IMR-90 (cell line): ENCODE measurements at regions not wholly inside any gene's neighbourhood (a gene's known extent, or its start where the extent isn't known, plus 50 kb on each side); places are given as distances from the start of the nearest gene placed in this dataset.

Experiments
- ATAC-seq: fragments of 200-7000 bp; cut with Tn5 transposase; 2 replicates; pipeline ENCODE4 v1.9.1; 2020; ENCODE audit warnings: low read depth, mild to moderate bottlenecking, moderate library complexity
- BruUV-seq: library from RNA; stranded (reverse); fragments of 400-500 nt; replicated peaks from 2 replicates; lab custom pipeline; 2021; lab: Mats Ljungman, UMichigan
- CTCF ChIA-PET: fragments of 300-600 bp; formaldehyde crosslinking; extraction: SDS; loops from one replicate; lab custom pipeline; 2021; ENCODE audit warnings: antibody characterized with exemption; lab: Yijun Ruan, JAX
- POLR2A ChIA-PET: fragments of 300-600 bp; sonication (Branson Sonifier 250); formaldehyde crosslinking; loops from one replicate; lab custom pipeline; 2022; ENCODE audit warnings: antibody characterized with exemption; ENCODE audit not compliant: unreplicated experiment; lab: Charles Lee
- DNase-seq: peaks from one replicate; pipeline ENCODE4 v3.0.0; 2013
- H2AFZ ChIP-seq: replicated peaks from 2 replicates; pipeline ENCODE3; 2013; ENCODE audit warnings: low read length, mild to moderate bottlenecking; ENCODE audit not compliant: poor library complexity
- H2AK5ac ChIP-seq: 2 replicates; pipeline ENCODE4 v1.6.1; 2013; ENCODE audit warnings: low read depth, low read length, inconsistent platforms
- H2AK9ac ChIP-seq: replicated peaks from 2 replicates; pipeline ENCODE3; 2013; ENCODE audit warnings: mild to moderate bottlenecking, low read depth, low read length, moderate library complexity; ENCODE audit not compliant: poor library complexity
- H2BK120ac ChIP-seq: 2 replicates; pipeline ENCODE4 v1.6.1; 2013; ENCODE audit warnings: low read depth, low read length, inconsistent platforms
- H2BK15ac ChIP-seq: 3 replicates; pipeline ENCODE4 v1.6.1; 2013; ENCODE audit warnings: low read depth, low read length, inconsistent platforms
- H2BK20ac ChIP-seq: 2 replicates; pipeline ENCODE4 v1.6.1; 2013; ENCODE audit warnings: low read depth, mild to moderate bottlenecking, inconsistent platforms, low read length, moderate library complexity
- H2BK5ac ChIP-seq: 2 replicates; pipeline ENCODE4 v1.6.1; 2013; ENCODE audit warnings: mild to moderate bottlenecking, low read depth, low read length, inconsistent platforms; ENCODE audit not compliant: poor library complexity, severe bottlenecking
- H3K14ac ChIP-seq: replicated peaks from 2 replicates; pipeline ENCODE4 v1.6.1; 2013; ENCODE audit warnings: low read depth, low read length, inconsistent platforms
- H3K18ac ChIP-seq: 2 replicates; pipeline ENCODE4 v1.6.1; 2013; ENCODE audit warnings: low read depth, low read length, control low read depth
- H3K23ac ChIP-seq: 2 replicates; pipeline ENCODE4 v1.6.1; 2013; ENCODE audit warnings: low read depth, low read length, inconsistent platforms
- H3K27ac ChIP-seq: 2 replicates; pipeline ENCODE4 v1.5.1; 2013; ENCODE audit warnings: mild to moderate bottlenecking, control low read depth, low read length; ENCODE audit not compliant: insufficient read depth
- H3K27me3 ChIP-seq: 2 replicates; pipeline ENCODE4 v1.6.1; 2013; ENCODE audit warnings: low read length; ENCODE audit not compliant: control insufficient read depth, insufficient read depth
- H3K36me3 ChIP-seq: 2 replicates; pipeline ENCODE4 v1.6.1; 2013; ENCODE audit warnings: low read length, mixed read lengths; ENCODE audit not compliant: control insufficient read depth, insufficient read depth
- H3K4ac ChIP-seq: 2 replicates; pipeline ENCODE4 v1.6.1; 2013; ENCODE audit warnings: low read depth, low read length, inconsistent platforms
- H3K4me1 ChIP-seq: 2 replicates; pipeline ENCODE4 v1.6.1; 2013; ENCODE audit warnings: low read length, mixed read lengths; ENCODE audit not compliant: control insufficient read depth, insufficient read depth
- H3K4me2 ChIP-seq: 2 replicates; pipeline ENCODE4 v1.6.1; 2013; ENCODE audit warnings: low read depth, mild to moderate bottlenecking, control low read depth, low read length, moderate library complexity
- H3K4me3 ChIP-seq: 2 replicates; pipeline ENCODE4 v1.5.1; 2013; ENCODE audit warnings: low read depth, mild to moderate bottlenecking, control low read depth, low read length, moderate library complexity; ENCODE audit not compliant: insufficient read depth
- H3K56ac ChIP-seq: 2 replicates; pipeline ENCODE4 v1.6.1; 2013; ENCODE audit warnings: low read length, inconsistent platforms; ENCODE audit not compliant: insufficient read depth; ENCODE audit errors: extremely low read depth
- H3K79me1 ChIP-seq, 2 experiments: 2 replicates each; pipeline ENCODE4 v1.6.1; 2013; ENCODE audit warnings: low read length in 2 of 2, inconsistent platforms in 1 of 2, low read depth in 1 of 2
- H3K9ac ChIP-seq: 2 replicates; pipeline ENCODE4 v1.6.1; 2013; ENCODE audit warnings: low read depth, low read length, control low read depth
- H3K9me1 ChIP-seq: 2 replicates; pipeline ENCODE4 v1.6.1; 2013; ENCODE audit warnings: low read length, inconsistent platforms; ENCODE audit not compliant: insufficient read depth
- H3K9me3 ChIP-seq: 2 replicates; pipeline ENCODE4 v1.6.1; 2013; ENCODE audit warnings: low read length; ENCODE audit not compliant: control insufficient read depth, insufficient read depth
- H4K20me1 ChIP-seq: 2 replicates; pipeline ENCODE4 v1.6.1; 2013; ENCODE audit warnings: low read length, inconsistent platforms; ENCODE audit not compliant: insufficient read depth
- H4K5ac ChIP-seq: 2 replicates; pipeline ENCODE4 v1.6.1; 2013; ENCODE audit warnings: mild to moderate bottlenecking, low read depth, low read length, control low read depth
- H4K8ac ChIP-seq, 2 experiments: 2 replicates each; pipeline ENCODE4 v1.6.1; 2013; ENCODE audit warnings: low read depth in 2 of 2, low read length in 2 of 2, control low read depth in 1 of 2, inconsistent platforms in 1 of 2
- H4K91ac ChIP-seq: 2 replicates; pipeline ENCODE4 v1.6.1; 2013; ENCODE audit warnings: low read depth, low read length, inconsistent platforms; ENCODE audit not compliant: insufficient read depth
- BHLHE40 ChIP-seq: fragments of 150-350 bp; IDR thresholded peaks from 2 replicates; pipeline ENCODE4 v1.6.1; 2016; ENCODE audit warnings: mild to moderate bottlenecking, low read depth, low read length
- CEBPB ChIP-seq: IDR thresholded peaks from 2 replicates; pipeline ENCODE4 v1.6.1; 2012; ENCODE audit warnings: low read depth, low read length, improper control_type of control experiment
- ELK1 ChIP-seq: fragments of 150-350 bp; IDR thresholded peaks from 2 replicates; pipeline ENCODE4 v1.6.1; 2016; ENCODE audit warnings: low read depth, mild to moderate bottlenecking, low read length, moderate library complexity, borderline replicate concordance
- FOS ChIP-seq: fragments of 150-350 bp; IDR thresholded peaks from 2 replicates; pipeline ENCODE4 v1.6.1; 2016; ENCODE audit warnings: low read depth, low read length
- MAZ ChIP-seq: IDR thresholded peaks from 2 replicates; pipeline ENCODE4 v1.6.1; 2012; ENCODE audit warnings: low read depth, mild to moderate bottlenecking, low read length, improper control_type of control experiment, moderate library complexity, borderline replicate concordance
- NFE2L2 ChIP-seq: fragments of 150-350 bp; IDR thresholded peaks from 2 replicates; pipeline ENCODE4 v1.6.1; 2016; ENCODE audit warnings: low read depth, mild to moderate bottlenecking, low read length
- POLR2A ChIP-seq: IDR thresholded peaks from 2 replicates; pipeline ENCODE4 v1.6.1; 2012; ENCODE audit warnings: mild to moderate bottlenecking, low read depth, low read length
- RCOR1 ChIP-seq: IDR thresholded peaks from 2 replicates; pipeline ENCODE4 v1.6.1; 2012; ENCODE audit warnings: mild to moderate bottlenecking, low read length, improper control_type of control experiment; ENCODE audit not compliant: insufficient replicate concordance
- RFX5 ChIP-seq: IDR thresholded peaks from 2 replicates; pipeline ENCODE4 v1.8.0; 2012; ENCODE audit warnings: low read depth, mild to moderate bottlenecking, low read length, moderate library complexity
- SMC3 ChIP-seq: fragments of 150-350 bp; IDR thresholded peaks from 2 replicates; pipeline ENCODE4 v1.6.1; 2016; ENCODE audit warnings: low read depth, mild to moderate bottlenecking, antibody characterized with exemption, low read length, moderate library complexity
- USF2 ChIP-seq: fragments of 150-350 bp; IDR thresholded peaks from 2 replicates; pipeline ENCODE4 v1.6.1; 2017; ENCODE audit warnings: mild to moderate bottlenecking, antibody characterized with exemption, low read length, low read depth
- WGBS, 2 experiments: methylation state at CpG; one replicate each; pipeline versions ENCODE4 v1.1.5 to v1.1.7; 2013; ENCODE audit warnings: missing lambda C conversion rate in 2 of 2; ENCODE audit not compliant: insufficient read length in 1 of 2; ENCODE audit errors: extremely low coverage in 2 of 2; 5-methylcytosine and 5-hydroxymethylcytosine counted together
- dilution Hi-C: fragments of 300-500 bp; cut with HindIII; formaldehyde crosslinking; loops from one replicate; pipeline ENCODE4 v1.14.3; 2018; ENCODE audit warnings: low sequenced_read_pairs; ENCODE audit not compliant: unreplicated experiment
- in situ Hi-C: fragments of 300-500 bp; cut with MboI; formaldehyde crosslinking; loops from 3 replicates; pipeline ENCODE4 v1.14.3; 2019; ENCODE audit warnings: low sequenced_read_pairs, inconsistent platforms, mixed read lengths
- intact Hi-C: fragments of 100-400 bp; cut with micrococcal nuclease; formaldehyde crosslinking; loops from 2 replicates; pipeline ENCODE4 v1.10.0; 2022

GRCh38 chr1:30300669-30301068, 422.7 kb downstream of the MATN1 start:
- H2AK9ac ChIP-seq, result no peak overlapping the region
- CTCF ChIA-PET, result no interaction called here
- H3K56ac ChIP-seq, result no peak overlapping the region
- dilution Hi-C loops (no loop called here), intact Hi-C loops (no loop called here), in situ Hi-C loops (no loop called here)
- no peaks in the 10 kb centered on the region for H3K4me1 ChIP-seq
- H4K91ac ChIP-seq, result no peak overlapping the region
- POLR2A ChIA-PET, result no interaction called here
- no peak overlapping the region for H3K4ac ChIP-seq
- no peaks in the 10 kb centered on the region for H3K79me1 ChIP-seq
- no peak overlapping the region for H2BK15ac ChIP-seq
- H3K27me3 ChIP-seq, result no peaks in the 10 kb centered on the region
- no peaks in the 10 kb centered on the region for H3K9me1 ChIP-seq
- no peak overlapping the region for H2BK5ac ChIP-seq
- no peak overlapping the region for H4K8ac ChIP-seq
- H3K18ac ChIP-seq, result no peak overlapping the region
- H3K27ac ChIP-seq, result no peak overlapping the region
- no peak overlapping the region for H3K4me2 ChIP-seq
- H3K4me3 ChIP-seq, result no peak overlapping the region
- no peak for ATAC-seq
- H3K9me3 ChIP-seq, result no peaks in the 10 kb centered on the region
- H3K9ac ChIP-seq, result no peak overlapping the region
- H2AFZ ChIP-seq, result no peak overlapping the region
- no peak for DNase-seq
- H2BK20ac ChIP-seq, result no peak overlapping the region
- H2AK5ac ChIP-seq, result no peak overlapping the region
- no peaks in the 10 kb centered on the region for H4K20me1 ChIP-seq
- no peaks in the 10 kb centered on the region for H3K36me3 ChIP-seq
- no peak overlapping the region for H3K23ac ChIP-seq
- no peak overlapping the region for H4K5ac ChIP-seq
- no CpG with 5 or more reads among the region's 5 CpGs for WGBS, 2 experiments
- no peak overlapping the region for H3K14ac ChIP-seq
- TF ChIP-seq USF2 (no peak), CEBPB (no peak), RFX5 (no peak), POLR2A (no peak), NFE2L2 (no peak), ELK1 (no peak), MAZ (no peak), SMC3 (no peak), FOS (no peak), BHLHE40 (no peak), RCOR1 (no peak)
- no TSS peak for BruUV-seq
- H2BK120ac ChIP-seq, result no peak overlapping the region
